Heart left ventricle (tissue), 13 donors: ENCODE measurements at regions not wholly inside any gene's neighbourhood (a gene's known extent, or its start where the extent isn't known, plus 50 kb on each side); places are given as distances from the start of the nearest gene placed in this dataset.

ENCODE experiments used
- POLR2A ChIP-seq, 2 donors: fragments of 450-650 bp; IDR thresholded peaks; one replicate each; pipeline ENCODE4 v1.6.1; 2017; ENCODE audit warnings: antibody characterized with exemption in 2 of 2, mild to moderate bottlenecking in 2 of 2, moderate library complexity in 2 of 2
- TF ChIP-seq, protein P1 (sequence below), 12 donors: fragments of 200-600 bp; sonication (generic) in 4 of 12; IDR thresholded peaks; one replicate each; pipeline versions ENCODE4 v1.5.0 to v1.8.0; 2018 to 2022; ENCODE audit warnings: antibody characterized with exemption in 12 of 12, mild to moderate bottlenecking in 5 of 12
- donor health status: ischemic (EF 13 %, LVEDD 7.1; RV severe dilation, severe dysfunction).
- donor health status: DM: no; HTN: yes; CAD: no.
- donor health status: DM: no; HTN: no; CAD: no.
- donor health status: ischemic (EF 25% LVEDD 6.9; RV normal size, moderate dysfunction).
- donor health status: ischemic (EF 25% LVEDD 5.7; RV mildly dilated, moderate dysfunction).
- donor health status: ischemic (EF 35%, LVEDD 5.7; RV mildly dilated, moderate dysfunction).
- donor health status: nonischemic (EF 11% LVEDD 7.7; RV severe dilation, severe dysfunction).
- donor health status: DM: yes; HTN: yes; CAD: no.
- donor health status: PGD.
- donor health status: ischemic (EF 29% LVEDD 5.4; RV normal size, mild dysfunction).
- donor health status: nonischemic (EF 23%, LVEDD 6.1; RV moderate dilation, normal function).

DNA sequence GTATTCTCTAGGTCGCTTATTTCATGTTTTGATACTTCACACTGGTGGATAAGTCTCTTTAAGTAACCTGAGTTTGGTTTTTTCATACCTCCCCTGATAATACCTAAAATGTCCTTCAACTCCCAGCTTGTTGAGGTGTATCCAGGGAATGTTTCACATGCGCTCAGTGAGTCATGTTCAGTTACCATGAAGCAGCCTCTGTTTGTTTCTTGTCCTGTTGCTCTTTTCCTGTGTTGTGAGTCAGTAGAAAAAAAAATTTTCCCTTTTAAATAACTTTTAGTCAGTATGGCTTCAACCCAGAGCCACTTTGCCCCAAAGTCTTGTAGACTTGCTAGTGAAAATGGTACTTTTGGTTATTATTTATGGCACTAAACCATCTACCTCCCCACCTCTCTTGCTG, 278.4 kb upstream of the ZPLD1 start:
- no peak for TF ChIP-seq POLR2A (IDR thresholded peaks at IDR 0.05)
- TF ChIP-seq, protein P1, sequence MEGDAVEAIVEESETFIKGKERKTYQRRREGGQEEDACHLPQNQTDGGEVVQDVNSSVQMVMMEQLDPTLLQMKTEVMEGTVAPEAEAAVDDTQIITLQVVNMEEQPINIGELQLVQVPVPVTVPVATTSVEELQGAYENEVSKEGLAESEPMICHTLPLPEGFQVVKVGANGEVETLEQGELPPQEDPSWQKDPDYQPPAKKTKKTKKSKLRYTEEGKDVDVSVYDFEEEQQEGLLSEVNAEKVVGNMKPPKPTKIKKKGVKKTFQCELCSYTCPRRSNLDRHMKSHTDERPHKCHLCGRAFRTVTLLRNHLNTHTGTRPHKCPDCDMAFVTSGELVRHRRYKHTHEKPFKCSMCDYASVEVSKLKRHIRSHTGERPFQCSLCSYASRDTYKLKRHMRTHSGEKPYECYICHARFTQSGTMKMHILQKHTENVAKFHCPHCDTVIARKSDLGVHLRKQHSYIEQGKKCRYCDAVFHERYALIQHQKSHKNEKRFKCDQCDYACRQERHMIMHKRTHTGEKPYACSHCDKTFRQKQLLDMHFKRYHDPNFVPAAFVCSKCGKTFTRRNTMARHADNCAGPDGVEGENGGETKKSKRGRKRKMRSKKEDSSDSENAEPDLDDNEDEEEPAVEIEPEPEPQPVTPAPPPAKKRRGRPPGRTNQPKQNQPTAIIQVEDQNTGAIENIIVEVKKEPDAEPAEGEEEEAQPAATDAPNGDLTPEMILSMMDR (IDR thresholded peaks at IDR 0.05), result no peak
